ENCODE measurements at regions not wholly inside any gene's neighbourhood (a gene's known extent, or its start where the extent isn't known, plus 50 kb on each side); places are given as distances from the start of the nearest gene placed in this dataset.
"Not testable (repeated sequence)": the region's sequence is repeated elsewhere in the genome, so short reads cannot be mapped to it uniquely, and the experiment has no call there.

DNA sequence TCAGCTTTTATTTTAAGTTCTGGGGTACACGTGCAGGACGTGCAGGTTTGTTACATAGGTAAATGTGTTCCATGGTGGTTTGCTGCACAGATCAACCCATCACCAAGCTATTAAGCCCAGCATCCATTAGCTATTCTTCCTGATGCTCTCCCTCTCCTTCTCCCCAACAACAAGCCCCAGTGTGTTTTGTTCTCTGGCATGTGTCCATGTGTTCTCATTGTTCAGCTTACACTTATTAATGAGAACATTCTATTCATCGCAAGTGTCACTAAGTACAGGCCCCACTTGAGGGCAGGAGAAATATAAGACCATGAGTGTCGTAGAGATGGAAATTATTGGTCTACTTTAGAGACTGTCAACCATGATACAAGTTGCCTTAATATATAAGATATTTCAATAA lies 615.1 kb downstream of the CDH8 start:
- no peak for DNase-seq

DNA sequence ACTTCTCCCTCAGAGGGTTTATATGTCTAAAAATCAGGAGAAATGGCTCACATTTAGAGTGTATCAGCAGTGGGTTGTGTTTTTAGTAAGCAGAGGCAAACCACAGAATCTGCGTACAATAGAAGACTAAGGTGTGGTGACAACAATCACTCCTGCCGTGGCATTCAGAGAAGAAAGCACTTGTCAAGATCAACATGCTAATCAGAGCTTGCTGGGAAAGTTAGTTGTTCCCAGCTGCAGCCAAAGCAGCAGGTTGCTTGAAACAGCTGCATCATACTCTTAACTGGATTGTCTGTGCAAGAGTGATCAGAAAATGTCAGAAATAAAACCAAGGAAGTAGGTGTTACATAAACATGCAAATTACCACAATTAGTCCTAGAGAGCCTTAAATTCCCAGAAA lies 616.4 kb downstream of the CDH8 start:
- DNase-seq: no peak

DNA sequence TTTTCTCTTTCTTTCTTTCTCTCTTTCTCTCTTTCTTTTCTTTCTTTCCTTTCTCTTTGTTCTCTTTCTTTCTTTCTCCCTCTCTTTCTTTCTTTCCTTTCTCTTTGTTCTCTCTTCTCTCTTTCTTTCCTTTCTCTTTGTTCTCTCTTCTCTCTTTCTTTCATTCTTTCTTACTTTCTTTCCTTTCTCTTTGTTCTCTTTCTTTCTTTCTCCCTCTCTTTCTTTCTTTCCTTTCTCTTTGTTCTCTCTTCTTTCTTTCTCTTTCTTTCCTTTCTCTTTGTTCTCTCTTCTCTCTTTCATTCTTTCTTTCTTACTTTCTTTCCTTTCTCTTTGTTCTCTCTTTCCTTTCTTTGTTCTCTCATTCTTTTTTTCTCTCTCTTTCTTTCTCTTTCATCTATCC lies 617.4 kb downstream of the CDH8 start:
- DNase-seq: not testable (repeated sequence)

DNA sequence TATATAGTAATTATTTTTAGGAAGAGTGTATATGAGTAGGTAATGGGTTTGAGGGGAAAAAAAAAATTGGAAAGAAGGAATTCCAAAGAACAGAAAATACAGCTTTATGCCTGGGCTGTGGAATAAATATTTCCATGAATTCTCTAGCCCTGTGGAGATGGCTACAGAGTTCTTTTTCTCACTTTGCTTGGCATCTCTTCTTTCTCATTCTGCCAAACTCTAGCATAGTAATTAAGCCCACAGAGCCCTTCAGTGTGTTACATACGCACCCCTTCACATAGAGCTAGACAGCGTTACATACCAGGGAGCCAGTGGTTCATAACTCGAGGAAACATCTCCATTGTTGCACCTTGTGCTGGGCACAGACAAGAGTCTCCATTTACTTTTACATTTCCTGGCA lies 621.1 kb downstream of the CDH8 start:
- no peak for DNase-seq

DNA sequence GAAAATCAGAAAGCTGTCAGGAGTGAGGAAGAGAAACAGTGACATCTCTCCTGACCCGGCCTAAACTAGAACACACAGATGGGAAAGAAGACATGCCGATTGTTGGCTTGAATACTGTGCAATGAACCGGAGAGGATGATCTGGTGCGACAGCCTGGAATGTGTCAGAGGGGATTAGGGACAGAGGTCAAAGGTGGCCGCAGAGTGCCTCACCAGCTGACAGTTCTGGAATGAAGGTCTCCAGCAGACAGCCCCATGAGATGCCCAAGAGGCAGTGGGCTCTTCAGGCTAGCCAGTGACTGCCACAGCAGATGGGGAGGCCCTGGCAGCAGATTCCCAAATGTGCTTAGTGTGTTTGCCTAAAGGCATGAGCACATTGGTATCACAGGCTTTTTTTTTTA lies 623.2 kb downstream of the CDH8 start:
- DNase-seq: no peak

DNA sequence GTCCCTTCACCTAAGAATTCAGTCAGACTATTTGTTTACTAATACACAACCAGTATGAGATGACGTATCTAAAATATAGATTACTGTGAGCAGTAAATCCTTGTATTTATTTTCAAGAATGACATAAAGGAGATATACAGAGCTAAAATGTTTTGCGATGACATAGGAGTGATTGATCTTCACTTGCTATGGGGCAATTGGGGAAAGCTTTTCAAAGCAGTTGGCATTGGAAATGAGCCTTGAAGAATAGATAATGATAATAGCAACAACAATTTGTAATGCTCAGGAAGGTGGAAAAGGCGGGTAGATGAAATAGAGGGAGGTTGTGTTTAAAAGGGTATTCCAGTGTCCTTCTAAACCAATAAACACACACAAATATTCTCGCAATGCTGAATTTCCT lies 623.7 kb downstream of the CDH8 start:
- no peak for DNase-seq

DNA sequence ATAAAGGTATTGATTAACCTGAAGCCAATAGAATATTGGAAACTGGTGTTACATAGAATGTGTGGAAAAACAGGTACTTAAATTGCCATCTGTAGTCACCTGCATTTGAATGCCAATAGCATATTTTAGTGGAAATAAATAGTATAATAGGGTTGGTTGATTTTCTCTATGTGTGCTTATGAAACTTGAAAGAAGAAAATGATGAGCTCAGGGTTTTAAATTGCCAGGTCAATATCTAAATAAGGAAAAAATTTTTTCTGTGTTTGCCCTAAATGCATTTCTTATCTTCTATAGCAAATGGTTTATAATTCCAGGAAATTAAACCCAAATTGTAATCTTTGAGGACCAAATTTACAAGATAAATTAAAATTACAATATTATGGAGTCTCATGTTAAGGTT lies 626.6 kb downstream of the CDH8 start:
- DNase-seq: no peak

DNA sequence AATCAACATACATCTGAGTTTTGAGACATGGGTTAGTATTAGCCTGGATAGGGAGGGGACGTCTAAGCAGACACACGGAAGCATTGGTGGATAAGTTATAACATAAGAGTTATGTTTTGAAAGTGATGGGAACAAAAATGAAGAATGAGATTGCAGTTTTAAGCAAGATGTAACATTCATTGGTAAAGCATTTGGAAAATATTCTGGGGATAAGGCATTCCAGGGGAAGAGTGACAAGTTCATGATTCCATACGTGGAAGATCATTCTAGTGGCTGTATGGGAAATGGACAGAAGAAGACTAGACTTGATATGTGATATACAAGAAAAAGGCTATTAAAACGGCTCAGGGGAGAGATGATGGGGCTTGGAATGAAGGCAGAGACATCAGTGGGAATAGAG lies 632.9 kb downstream of the CDH8 start:
- DNase-seq: no peak

DNA sequence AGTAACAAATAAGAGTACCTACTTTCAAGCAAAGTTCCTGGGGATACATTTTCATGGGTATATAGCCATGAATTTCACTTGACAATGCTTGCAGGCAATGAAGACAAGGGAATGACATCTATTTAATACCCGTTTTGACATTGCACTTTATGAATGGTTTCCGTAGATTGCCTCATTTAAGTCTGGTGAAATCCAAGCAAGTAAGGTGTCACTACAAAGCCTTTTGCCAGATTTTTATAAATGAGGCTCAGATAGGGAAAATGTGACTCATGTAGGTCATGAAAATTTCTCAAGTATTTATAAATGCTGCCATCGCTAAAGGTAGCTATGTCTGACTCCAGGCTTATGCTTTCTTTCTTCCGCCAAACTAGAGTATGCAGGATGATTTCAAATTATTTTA lies 644.3 kb downstream of the CDH8 start:
- DNase-seq: no peak

DNA sequence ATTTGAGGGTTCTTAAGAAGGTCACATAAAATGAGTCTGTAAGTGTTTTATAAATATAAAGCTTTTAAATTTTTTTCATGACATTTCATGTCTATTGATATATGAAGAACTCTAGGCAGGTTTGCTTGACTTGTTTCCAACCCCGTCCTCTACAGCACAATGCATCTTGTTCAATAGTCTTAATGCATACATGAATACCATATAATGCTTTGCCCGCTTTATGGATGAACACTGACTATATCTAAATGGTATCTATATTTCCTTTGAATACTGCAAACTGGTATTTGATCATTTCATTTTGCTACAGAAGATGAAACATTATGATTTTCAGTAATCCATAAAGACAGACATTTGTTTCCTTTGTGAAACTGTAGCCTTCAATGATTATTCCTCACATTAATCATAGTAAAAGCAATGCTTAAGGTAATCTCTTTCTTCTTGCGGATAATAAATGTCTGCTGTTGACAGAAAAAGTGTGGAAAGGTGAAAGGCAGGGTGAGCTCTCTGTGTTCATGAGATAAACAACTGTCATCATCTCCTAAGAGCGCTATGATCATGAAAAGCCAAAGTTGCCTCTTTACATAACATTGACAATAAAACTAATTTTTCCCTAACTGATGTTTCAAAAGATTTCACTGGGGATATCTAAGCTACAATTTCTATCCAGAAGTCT lies 645.1 kb downstream of the CDH8 start:
- DNase-seq: no peak

DNA sequence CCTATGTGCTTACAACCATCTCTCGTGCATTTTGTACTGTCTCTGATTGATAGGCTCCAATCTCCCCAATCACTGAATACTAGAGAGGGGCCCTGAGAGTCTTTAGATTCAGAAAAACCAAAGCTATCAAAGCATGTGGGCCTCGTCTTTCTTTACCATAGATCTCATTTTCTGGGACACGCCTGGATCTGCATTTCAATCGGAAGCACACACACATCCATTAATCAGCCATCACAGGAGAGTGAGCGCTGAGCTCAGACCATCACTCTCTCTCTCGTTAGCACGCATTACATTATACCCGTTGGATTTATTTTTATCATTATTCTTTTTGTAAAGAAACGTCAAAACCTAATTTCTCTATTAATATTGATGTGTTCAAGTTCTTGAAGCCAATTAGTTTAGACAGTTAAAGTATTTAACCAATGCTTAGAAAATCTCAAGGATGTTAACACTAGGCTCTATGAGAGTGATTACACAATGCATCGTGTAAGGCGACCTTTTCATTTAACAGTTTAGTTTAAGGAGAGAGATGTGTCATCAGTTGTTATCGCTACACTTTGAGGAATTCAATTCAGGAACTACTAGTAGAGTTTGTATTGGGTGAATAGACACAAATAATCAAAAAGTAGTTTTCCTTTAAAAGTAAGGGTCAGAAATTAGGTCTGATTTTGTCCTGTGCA lies 650.7 kb downstream of the CDH8 start:
- DNase-seq: no peak

DNA sequence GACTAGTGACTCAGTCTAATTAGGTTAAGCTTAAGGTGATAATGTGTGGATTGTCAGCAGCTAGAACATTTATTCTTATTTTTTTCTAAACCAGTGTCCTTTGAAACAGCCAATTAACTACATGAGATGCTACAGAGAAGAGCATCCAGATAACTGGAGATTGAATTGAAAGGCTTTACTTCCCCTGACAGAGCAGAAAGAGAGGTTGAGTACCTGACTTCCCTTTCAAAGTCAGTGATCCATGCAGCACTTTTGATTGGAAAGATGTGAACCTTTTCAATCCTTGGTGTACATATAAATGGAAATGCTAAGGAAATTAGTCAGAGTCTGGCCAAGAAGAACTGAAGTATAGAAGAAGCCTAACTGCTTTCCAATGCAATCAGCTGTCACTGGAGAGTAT lies 653.8 kb downstream of the CDH8 start:
- DNase-seq: no peak

DNA sequence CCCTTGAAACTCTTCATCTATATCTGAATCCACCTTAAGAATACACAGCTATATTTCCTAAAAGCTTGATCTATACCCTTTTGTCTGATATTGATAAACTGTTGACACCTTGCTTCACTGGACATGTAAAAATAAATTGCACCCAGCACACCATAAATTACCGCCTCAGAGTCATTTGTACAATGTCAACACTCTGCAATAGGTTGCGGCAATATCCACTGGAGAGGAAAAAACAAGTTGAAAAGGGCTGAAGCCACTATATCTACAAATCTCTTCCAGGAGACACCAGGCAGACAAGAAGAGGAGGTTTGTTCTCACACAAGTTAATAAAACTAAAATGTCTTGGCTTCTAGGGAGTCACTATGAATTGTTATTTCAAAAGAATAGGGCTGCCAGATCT lies 656.9 kb downstream of the CDH8 start:
- no peak for DNase-seq

DNA sequence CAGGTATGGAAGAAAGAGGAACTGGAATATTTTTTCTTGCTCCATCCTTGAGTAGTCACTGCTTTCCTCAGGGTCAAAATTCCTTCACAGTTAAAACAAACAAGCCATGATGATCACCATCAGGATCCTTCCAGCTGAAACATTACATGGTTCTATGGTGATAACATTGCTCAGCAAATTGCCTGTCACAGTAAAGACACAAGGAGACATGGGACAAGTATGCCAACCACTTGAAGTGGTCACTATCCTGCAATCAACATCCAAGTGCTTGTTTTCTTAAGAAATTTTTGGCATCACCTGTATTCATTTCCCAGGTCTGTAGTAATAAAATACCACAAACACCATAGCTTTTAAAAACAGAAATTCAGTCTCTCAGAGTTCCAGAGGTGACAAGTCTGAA lies 662.2 kb downstream of the CDH8 start:
- DNase-seq: no peak

DNA sequence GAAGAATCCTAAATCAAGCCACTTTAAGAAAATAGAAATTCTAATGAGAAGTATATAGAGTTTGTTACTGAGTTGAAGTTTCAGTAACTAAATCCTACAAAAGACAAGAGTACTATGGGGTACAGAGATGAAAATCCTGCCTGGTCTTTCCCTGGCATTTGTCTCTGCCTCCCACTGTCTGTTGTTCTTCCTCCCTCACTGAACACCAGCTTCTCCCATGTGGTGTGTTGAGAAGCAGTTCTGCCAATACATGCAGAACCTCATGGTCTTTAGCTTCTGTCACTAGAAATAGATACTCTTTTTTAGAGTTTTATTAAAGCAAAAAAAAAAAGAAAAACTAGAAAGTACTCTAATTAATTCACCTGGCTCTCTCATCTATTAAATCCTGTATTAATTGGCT lies 664.4 kb downstream of the CDH8 start:
- DNase-seq: no peak

DNA sequence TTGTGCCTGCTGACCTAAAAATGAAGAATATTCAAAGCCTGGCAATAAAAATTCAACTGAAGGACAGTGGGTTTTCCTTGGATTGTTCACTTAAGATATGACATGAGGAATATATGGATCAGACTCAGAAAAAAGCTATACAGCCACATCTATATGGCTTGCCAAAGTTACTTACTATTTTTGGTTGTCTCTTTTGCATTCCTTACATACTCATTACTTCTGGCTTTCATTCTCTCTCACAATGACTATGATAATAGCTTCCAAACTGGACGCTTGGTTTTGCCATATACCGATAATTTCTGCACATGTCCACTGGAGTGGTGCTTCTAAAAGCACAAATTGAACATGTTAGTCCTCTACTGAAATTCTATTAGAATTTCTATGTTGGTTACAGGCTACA lies 664.9 kb downstream of the CDH8 start:
- DNase-seq: no peak

DNA sequence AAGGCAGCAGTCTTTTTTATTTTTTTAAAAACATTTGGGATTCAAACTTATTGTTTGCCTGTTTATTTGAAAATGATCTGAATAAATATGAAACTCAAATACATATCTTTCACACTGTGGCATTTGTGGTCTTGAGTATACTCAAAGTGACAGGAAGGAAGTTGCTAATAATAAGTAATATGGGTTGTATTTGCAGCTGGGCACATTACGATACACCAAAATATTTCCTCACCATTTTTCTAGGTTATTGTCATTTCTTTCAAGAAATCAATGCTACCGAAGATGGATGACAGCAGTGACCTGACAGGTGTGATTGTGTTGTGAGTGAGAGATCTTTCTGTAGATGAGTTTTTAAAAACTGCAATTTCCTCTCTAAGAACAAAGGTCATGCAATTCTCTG lies 665.7 kb downstream of the CDH8 start:
- DNase-seq: no peak

DNA sequence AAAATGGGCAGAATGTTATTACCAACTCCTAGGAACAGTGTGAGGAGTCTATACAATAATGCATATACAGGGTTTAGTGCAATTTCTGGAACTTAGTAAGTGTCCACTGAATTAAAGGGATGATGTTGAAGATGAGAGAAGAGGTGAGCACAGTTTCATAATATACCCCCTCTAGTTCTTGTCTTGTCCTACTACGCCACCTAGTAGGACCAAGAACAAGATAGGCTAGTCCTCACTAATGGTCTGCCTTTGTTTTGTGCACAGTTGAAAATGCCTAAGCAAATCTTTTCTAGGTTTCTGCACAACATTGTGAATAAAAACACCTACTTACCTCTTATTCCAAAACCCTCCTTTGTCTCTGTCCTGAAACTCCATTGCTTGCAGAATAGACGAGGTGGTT lies 670.2 kb downstream of the CDH8 start:
- DNase-seq: no peak

DNA sequence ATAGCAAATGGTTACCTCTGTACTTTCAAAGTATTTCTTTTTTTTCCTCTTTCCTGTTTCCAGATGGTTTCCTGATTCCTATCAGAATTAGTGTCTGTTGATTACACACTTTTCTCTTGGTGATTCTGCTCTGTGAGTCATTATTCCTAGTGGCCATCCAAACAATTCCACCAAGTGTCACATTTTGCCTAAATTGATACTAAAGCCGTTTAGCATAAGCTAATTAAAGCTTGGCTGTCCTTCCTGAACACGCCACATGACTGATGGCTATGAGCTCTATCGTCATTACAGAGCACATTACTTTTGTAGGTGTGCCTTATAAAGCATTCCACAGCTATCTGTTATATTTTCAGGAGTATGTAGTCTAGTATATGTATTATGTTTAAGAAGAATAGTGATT lies 671.2 kb downstream of the CDH8 start:
- DNase-seq: no peak

DNA sequence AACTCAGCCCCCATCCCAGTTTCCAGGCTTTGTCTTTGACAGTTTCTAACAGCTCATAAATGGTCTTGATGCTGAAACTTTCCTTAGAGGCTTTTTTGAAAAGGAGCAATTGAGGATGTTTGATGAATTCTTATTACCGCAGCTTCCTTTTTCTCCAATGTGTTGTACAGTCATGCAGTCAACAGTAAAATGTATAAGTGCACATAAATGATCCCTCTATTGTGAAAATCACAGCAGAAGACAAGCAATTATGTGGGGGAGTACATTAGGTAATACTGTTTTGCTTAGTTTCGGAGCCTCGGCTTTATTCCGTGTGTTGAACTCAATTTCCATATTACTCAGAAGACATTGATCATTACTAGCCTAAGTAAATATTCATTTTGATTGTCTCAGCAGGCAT lies 673.7 kb downstream of the CDH8 start:
- DNase-seq: no peak

DNA sequence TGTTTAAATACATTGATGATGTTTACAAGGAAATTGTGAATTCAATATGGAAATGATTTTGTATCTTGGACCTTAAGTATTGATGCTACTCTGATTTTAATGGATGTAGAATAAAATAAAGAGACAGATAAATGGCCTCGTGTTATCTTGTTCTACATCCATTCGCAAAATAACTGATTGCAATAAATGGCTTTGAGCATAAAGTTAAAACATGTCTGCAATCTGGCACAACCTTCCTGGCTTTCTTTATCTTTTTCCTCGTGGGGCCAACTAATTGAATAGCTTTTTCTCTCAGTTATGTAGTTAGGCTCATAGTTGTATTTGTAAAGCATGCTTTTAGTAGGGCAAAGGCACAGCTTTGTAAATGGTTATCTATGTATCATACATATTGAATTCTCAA lies 691.4 kb downstream of the CDH8 start:
- DNase-seq: no peak

DNA sequence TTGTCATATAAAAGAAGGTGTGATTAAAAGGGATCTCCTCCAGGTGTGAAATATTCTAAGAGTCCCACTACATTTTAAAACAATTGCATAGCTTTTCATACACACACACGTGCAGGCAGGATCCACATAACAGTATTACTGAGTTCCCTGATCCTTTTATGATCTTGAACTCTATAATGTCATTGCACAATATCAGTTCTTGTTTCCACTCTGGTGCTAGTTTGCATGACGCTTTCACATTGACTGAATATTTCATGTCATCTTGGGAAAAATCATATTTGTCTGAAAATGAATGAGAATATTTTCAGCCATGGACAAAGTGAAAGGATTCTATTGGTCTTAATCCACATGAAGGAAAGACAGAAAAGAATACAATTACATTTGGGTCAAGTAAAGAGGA lies 703.8 kb downstream of the CDH8 start:
- DNase-seq: no peak

DNA sequence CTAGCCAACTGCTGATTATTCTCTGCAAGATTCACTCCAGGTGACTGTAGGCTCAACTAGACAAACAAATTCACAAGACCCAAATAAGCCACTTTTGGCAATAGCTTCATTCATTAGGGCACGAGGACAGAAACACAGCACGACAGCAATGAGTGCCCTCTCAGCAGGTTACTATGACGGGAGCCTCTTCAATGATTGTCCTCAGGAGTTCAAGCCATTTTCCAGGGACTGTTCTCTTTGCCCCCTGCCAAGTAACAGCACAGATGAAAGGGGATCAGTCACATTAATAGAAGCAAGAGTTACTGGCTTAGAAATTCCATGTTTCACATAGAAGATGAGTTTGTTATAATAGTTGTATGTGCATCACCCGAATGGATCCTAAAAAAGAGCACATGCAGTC lies 712.2 kb downstream of the CDH8 start:
- no peak for DNase-seq

DNA sequence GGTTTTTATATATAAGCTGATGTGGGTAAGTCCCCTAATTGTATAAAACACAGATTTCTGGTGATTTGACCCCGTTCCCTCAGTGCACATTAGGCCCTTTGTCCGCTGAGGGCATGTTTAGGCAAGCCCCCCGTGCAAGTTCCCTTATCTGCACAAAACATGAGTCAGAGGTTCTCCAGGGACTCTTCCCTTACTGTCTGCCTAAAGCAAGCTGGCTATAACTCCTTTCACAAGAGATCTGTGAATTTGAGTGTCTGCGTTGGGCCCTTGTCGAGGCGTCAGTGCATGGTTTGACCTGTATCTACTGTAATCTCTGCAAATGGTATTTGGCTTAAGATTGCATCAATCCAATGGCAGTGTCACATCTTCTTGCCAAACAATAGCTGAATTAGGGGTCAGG lies 712.8 kb downstream of the CDH8 start:
- DNase-seq: no peak

DNA sequence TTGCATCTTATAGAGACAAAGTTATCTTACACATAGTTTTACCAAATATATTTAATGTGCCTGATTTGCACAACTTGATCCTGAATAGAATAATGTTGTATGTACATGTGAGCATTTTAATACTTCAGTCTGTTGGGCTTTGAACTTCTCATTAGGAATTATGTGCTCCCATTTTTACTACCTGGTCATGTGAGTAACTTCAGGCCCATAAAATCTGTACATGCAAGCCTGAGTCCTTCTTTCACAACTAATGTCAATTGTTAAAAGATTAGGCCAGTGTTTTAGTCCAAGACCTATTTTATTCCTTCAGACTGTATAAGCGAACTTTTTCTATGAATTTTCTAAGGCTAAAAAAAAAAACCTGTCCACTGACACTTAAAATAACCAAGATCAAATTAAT lies 715.4 kb downstream of the CDH8 start:
- DNase-seq: no peak

Measured in CD4-positive, alpha-beta T cell treated with Interleukin-10 for 1 hour (primary cell).